ENCODE measurements at regions not wholly inside any gene's neighbourhood (a gene's known extent, or its start where the extent isn't known, plus 50 kb on each side); places are given as distances from the start of the nearest gene placed in this dataset.
"Not testable (repeated sequence)": the region's sequence is repeated elsewhere in the genome, so short reads cannot be mapped to it uniquely, and the experiment has no call there.

DNA sequence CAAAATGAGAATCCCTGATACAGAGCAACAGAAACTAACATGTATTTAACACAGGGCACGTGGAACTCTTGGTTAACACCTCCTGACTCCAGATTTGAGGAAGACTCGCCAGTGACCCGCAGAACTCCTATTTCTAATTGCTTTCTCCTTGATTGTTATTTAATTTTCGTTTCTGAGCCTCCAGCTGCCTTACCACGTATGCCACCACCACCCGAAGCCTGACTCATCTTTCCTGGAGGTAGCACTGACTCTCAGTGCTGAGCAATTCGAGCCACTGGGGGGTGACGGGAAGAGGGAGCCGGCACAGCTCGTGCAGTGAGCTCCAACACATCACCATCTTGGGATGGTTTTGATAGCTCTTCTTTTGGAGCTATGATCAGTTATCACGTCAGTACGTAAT is 273.9 kb upstream of the MGMT start:
- DNase-seq, result no peak

DNA sequence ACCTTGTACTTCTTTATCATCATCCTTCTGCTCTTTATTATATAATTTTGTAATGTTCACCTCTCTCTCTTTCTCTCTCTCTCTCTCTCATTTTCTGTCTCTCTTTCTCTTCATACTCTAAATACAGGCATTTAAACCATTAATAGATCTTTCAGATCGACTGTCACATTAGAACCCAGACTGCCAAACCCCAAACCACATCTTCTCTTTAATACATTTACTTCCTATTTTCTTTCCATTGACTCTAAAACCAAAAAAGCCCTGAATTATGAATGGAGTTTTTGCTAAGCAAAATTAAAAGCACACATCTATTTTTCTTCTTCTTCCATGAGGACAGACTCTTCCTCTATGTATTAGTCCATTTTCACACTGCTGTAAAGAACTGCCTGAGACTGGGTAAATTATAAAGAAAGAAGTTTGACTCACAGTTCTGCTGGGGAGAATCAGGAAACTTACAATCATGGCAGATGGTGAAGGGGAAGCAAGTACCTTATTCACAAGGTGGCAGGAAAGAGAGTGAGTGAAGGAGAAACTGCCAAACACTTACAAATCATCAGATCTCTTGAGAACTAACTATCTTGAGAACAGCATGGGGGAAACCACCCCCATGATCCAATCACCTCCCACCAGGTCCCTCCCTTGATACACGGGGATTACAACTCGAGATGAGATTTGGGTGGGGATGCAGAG is 272.7 kb upstream of the MGMT start:
- DNase-seq, result no peak

DNA sequence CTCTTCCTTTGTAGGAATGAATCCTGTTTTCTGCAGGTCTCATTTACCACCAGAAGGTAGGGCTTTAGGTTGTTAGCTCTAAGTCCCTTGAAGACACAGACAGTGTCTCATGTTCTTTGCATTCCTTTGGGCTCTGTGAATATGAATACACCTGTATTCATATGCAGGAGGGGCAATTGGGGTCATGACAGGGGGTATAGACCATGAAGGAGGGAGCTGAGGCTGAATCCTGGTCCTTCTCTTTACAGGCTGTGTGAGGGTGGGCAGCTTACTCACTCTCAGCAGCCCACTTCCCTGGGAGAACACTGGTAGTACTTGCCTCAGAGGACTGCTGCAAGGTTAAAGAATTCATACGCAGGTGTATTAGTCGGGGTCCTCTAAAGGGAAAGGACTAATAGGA is 267.2 kb upstream of the MGMT start:
- DNase-seq, result no peak

DNA sequence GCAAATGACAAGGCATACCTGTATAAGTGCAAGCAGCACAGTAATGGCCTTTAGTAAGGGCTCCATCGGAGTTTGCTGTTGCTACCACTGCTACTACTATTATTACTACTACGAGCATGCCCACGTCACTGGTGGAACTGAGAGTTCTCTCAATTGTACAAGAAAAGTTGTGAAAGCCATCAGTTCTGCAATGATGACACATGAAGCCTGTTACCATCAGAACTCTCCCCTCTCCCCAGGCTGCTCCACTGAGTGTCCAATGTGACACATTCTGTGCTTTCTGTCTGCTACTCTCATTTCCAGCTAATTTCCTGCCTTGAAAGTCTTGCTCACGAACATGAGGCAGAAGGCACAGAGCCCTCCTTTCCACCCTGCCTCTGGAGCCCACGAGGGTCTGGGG is 263.2 kb upstream of the MGMT start:
- no peak for DNase-seq

DNA sequence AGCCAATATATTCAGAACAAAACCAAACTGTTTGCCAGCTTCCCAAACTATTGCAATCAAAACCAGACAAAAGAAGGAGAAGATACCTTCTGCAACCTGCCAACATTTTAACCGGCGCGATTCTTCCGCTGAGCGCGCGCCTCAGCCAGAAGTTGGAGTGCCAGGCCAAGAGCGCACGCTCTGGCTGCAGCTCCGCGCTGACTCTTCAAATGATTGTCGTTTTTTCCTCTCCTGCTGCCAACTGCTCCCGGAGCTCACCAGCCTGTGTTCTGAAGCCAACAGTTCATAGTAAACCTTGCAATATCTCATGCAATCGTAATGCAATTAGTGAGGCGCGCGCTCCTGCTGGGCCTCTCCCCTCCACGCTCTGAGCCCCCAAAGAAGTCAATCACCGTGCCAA is 259.7 kb upstream of the MGMT start:
- DNase-seq, result peak in 2 of 3 donors; percentile 48 to 62

DNA sequence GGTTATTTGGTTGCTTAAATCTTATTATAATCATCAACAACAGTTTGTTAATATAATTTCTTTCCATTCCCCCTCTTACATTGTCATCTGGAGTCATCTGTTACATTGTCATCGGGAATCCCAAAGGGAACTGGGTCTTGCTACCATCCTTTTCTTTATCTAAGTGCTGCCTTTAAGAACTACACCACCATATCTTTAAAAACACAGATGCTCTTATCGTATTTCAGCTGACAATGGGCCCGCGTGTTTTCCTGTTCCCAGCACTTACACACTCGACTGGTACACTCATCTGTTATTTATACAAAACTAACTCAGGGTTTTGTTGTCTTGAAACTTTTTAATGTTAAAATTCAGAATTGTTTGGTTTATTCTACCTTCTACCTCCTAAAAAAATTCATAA is 256.2 kb upstream of the MGMT start:
- DNase-seq, result no peak

DNA sequence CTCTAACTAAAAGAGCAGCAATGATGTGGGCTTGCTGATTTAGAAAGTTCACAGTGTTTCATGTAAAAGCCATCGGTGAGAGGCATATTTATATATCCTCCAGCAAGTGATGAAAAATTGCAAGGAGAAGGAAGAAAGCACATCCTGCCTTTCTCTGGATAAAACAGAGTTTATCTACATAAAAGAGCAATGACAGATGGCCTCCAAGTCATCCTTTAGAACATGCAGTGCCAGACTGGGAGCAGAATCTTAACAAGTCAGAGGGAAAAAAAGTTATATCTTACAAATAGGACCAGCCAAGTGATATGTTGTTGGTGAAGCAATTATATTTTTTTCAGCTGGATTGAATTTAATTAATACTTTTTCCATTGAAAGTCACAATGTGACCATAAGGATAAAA is 253.8 kb upstream of the MGMT start:
- no peak for DNase-seq

DNA sequence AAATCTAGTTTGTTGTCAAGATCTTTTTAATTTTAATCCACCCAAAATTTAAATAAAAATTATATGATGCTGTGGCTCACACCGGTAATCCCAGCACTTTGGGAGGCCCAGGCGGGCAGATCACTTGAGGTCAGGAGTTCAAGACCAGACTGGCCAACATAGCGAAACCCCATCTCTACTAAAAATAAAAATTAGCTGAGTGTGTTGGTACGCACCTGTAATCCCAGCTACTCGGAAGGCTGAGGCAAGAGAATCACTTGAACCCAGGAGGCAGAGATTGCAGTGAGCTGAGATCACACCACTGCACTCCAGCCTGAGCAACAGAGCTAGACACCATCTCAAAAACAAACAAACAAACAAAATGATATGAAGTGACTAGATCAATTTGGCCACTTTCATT is 253.0 kb upstream of the MGMT start:
- not testable (repeated sequence) for DNase-seq

DNA sequence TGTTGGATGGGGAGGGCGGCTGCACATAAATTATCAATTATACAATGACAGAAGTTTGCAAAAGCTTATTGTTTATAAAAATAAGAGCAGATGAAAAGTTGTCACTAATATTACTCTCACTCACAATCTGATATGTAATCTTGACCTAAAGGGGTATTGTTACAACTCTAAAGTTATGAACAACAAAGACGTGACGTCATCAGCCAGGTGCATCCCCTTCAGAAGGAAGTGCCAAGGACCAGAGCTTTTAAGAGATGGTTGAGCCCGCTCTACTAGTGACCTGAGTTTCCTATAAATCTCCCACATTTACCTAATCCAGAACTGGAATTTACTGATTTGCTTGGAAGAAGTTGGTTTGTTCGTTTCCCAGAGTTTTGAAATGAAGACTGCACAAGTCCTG is 247.7 kb upstream of the MGMT start:
- DNase-seq, result no peak

DNA sequence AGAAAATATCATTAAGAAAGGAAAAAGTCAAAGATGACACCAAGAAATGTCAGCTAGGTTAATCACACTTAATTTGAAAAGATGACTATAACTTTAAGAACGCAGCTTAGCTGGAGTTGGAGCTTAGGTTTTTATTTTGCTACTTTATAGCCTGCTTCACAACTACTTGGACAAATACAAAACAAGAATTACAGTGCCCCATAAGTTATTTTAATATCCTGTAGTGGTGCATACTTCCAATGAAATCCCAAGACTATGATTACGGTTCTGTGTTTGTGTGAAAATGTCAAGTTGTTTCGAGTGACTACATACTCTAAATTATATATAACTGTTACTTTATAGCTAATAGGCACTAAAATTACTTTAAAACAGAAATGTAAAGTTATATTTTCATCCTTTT is 244.6 kb upstream of the MGMT start:
- DNase-seq, result peak in 1 of 3 donors; percentile 45

DNA sequence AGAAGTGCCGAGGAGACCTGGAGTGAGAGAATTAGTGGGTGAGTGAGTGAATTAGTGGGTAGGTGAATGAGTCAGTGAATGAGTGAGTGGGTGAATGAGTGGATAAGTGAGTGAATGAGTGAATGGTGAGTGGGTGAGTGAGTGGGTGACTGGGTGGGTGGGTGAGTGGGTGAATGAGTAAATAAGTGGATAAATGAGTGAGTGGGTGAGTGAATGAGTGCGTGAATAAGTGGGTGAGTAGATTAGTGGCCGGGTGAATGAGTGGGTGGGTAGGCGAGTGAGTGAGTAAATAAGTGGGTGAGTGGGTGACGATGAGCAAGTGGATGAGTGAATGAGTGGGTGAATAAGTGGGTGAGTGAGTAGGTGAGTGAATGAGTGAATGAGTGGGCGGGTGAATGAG is 243.7 kb upstream of the MGMT start:
- no peak for DNase-seq

DNA sequence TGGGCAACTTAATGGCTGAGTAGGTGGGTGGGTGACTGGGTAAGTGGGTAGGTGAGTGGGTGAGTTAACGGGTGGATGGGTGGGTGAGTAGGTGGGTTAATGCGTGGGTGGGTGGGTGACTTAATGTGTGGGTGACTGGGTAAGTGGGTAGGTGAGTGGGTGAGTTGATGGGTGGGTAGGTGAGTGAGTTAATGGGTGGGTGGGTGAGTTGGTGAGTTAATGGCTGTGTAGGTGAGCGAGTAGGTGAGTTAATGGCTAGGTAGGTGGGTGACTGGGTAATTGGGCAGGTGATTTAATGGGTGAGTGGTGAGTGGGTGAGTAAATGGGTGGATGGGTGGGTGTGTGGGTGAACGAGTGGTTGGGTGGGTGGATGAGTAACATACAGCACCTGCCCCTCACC is 243.0 kb upstream of the MGMT start:
- no peak for DNase-seq

DNA sequence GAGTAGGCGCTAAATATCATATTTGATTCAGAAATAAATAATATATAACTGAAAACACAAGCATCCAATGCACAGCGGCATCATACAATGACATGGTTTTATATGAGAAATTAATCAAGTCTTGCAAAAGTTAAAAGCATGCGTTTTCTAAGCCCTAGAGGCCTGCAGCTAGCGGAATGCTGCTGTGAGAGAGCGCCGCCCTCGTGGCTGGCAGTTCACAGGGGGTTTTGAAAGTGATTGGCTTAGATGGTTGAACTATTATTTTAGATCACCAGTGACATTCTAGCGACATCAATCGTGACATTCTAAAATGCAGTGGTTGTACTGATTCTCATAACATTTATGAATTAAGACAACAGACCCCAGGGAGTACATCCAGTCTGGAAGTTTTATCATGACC is 235.2 kb upstream of the MGMT start:
- no peak for DNase-seq

DNA sequence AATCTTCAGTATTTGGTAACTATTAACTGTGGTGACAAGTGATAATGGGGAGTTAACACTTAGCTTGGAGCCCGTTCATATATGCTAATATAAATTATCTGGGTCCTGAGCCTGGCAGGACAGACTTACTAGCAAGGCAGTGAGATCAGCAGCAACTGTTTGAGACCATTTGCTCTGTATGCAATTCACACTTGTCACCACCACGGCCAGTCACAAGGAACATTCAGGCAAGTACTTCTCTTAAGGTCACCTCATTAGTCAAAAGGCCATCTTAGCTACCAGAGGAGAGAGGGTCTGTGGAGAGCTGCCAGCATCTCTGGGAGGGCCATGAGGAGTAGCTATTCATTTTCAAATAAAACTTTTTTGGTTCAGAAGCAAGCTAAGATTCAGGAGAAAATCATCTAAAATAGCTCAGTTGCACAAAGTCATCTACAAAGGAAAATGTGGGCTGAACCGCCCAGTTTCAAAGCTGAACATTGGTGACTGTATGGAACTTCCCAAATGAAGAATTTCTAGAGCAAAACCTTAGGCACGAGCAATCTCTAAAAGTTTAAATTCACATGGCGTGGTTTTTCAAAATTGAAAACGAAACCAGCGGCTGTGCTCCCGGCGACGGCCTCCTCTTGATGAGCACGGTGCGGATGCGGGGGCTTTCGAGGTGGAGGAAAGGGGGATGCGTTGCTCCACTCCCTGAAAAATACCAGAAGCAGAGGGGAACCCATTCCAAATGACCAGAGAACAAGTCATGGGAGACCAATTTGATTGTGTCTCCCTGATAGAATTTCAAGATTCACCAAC is 233.5 kb upstream of the MGMT start:
- no peak for DNase-seq

DNA sequence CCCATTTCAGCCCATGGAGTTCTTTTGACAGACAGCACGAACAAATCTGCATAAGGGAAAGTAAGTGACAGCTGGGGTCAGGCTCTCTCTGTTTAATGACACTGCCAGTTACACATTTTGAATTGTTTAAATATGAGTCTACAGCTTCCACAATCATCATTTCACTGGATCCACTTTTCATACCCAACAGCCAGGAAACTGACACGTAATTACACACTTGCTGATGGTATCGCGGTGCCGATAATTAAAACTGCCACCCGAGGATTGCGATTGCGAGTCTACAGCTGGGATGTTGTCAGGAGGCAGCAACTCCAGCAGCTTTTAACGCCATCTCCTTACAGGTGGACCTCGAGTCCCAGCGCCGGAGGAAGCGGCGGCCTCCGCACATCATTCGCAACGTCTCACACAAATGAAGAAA is 230.8 kb upstream of the MGMT start:
- no peak for DNase-seq

DNA sequence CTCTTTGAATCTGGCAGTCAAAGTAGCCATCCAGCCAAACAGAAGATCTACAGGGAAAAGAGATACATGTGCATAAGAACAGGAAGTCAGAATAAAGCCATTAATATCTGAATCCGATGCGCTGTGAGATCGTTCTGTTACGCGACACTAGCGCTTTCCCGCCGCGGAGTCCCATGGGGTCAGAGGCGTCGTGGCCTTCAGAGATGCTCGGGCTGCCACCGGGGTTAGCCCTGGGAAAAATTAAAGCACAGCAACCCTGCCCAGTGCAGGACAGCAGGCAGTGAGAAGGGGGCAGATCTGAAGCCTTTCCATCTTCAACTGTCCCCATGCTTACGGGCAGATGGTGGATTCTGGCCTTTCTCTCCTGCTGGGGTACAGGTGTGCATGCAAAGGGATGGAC is 225.6 kb upstream of the MGMT start:
- peak in 1 of 3 donors; percentile 41 for DNase-seq

DNA sequence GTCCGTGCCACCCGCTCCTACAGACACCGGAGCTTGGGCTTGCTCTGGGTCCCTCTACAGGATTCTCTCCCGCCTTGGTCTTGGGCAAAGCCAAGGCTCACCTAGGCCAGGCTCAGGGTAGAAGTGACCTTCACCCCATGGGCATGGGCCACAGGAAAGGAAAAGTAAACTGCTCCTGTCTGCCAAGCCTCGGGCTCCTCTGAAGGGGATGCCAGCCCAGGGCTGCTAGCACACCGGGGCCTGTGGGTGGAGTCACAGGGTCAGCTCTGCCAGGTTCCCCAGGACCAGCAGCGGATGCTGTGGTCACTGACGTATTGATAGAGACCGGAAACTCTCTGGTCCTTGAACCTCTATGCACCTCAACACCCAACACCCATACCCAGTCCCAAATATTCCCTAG is 222.7 kb upstream of the MGMT start:
- no peak for DNase-seq

DNA sequence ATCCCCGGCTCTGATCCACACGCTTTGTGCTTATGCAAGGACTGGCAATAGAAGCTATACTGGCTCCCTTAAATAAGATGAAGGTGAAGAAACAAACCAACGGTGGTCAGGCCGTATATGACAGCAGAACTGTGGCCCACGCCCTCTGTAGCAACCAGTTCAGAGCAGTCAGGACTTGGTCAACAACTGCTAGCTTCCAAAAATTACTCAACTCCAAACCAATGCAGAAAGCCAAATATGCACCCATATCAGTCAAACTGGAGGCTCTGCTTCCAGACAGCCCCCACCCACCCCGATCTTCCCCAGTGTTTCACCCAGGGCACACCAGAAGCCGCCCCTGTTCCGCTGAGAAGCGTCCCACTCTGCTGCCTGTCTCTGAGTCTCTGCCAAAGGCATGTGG is 222.3 kb upstream of the MGMT start:
- no peak for DNase-seq

DNA sequence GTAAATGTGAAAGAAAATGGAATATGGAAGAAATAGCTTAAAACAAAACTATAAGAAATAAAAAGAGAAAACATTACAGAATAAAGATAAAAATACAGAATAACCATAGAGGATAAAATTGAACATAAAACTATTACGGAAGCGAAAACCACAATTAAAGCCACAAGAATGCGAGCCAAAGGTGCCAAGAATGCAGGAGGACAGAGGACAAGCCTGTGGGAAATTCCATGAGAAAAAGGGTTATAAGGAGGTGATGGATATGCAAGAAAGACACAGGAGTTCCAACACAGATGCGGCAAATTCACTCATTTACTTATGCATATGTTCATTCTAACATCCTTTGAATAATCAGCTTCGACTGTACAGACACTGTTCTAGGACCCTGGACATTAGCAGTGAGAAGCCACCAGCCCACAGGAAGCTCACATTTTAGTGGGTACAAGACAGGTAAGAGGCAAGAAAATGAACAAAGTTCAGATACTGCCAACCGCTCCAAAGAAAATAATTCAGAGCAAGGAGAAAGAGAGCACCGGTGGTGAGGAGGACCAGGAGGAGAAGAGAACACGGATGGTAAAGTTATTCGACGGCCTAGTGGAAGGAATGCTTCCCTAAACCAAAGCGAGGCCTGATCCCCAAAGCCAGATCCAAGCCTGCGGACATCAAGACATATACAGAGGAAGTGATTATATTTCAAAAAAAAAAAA is 213.7 kb upstream of the MGMT start:
- no peak for DNase-seq

DNA sequence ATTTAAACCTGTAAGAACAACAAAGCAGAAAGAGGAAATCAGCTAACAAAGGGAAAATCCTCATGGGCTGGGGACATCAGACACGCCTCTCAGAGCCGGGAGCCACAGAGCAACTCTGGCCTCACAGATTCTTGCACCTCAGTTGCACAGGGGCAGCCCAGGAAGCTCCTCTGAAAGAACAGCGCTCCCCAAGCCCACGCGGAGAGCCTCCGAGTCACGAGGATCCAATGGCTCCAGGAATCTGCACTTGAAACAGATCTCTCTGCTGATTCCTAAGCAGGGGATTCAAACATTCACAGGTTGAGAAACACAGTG is 213.2 kb upstream of the MGMT start:
- no peak for DNase-seq

DNA sequence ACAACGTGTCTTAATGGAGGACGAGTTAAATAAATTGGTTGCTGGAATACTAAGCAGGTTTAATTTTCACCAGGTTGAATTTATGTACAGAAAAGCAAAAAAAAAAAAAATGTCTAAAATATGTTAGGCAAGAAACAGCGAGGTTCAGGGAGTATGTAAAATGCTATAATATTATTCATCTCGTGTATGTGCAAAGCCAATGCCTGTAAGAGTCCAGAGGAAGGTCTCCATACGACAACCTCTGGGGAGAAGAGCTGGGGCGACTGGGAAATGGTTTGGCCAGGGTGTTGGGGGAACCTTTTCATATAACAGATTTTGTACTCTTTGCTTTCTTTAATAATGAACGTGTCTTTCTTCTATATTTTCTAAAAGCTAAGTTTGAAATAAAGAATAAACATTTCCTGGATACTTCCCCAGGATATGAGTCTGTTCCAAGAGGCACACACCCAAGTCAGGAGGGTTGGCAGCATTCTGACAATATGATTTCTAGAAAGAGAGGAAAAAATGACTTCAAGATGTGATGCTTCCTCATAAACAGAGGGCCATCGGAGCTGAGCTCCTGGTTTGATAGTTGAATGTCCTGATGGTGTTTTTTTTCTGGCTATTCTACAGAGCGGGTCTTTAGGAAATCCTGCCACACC is 208.6 kb upstream of the MGMT start:
- DNase-seq, result peak; percentile 73 to 92 (median 87)

DNA sequence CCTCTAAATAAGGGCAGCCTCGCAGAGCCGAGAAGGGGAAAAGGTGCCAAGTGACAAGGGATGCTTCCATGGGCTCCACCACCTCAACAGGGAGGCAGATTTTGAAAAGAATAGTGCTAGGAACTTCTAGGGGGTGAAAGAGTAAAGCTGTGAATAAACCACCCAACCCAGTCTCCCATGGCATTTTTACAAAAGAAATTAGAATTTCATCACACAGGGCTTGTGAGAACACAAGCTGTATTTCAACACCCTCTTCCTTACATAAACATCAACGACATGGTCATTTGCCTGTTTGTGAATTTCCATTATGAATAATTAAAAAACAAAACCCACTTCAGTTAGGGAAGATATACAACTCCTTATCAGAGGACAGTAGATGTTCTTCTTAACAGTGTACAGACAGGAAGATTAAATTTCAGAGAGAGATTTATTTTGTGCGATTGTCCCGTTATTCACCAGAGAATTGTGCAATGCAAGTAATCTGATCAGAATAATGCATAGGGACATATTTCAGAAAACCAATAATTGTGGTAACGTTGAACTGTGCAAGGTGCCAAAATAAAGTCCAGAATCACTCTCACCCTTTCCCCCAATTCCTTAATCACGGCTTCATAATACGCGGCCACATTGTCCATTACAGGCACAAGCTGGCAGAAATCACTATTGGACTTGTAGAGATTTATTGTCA is 207.8 kb upstream of the MGMT start:
- DNase-seq, result peak in 1 of 3 donors; percentile 54

All from muscle of back (tissue), 3 donors.